GM12892 (cell line): ENCODE measurements at regions not wholly inside any gene's neighbourhood (a gene's known extent, or its start where the extent isn't known, plus 50 kb on each side); places are given as distances from the start of the nearest gene placed in this dataset.

Experiments
- POLR2A ChIP-seq: IDR thresholded peaks from 2 replicates; pipeline ENCODE4 v1.6.1; 2011; ENCODE audit warnings: low read depth, low read length, control low read depth
- POLR2AphosphoS5 ChIP-seq: IDR thresholded peaks from 2 replicates; pipeline ENCODE4 v1.6.1; 2011; ENCODE audit warnings: low read depth, low read length, control low read depth

DNA sequence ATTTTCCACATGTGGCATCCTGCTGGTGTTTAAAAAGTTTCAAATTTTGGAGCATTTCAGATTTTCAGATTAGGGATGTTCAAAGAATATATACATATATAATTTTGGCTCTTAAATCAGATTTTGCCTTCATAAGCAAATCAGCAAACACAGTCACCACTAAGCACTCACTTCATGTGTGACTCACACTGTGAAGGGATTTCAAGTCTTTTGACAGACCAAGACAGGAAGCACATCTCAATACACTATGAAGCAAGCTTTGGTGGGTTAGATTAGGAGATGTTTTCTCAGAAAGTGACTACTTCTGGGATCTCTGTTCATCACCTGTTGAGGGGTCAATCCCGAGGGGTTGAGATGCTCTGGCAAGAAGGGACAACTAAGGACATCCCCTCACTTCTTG, 227.8 kb upstream of the RBBP8 start:
- TF ChIP-seq POLR2A (no peak), POLR2AphosphoS5 (no peak)
